T-helper 1 cell treated with Interleukin-12 subunit alpha and Interleukin-12 subunit beta and Interleukin-4 antibody, amounts not matched to agents 30 μg/mL and 1 μg/mL, for 36 hours (primary cell): ENCODE measurements at regions not wholly inside any gene's neighbourhood (a gene's known extent, or its start where the extent isn't known, plus 50 kb on each side); places are given as distances from the start of the nearest gene placed in this dataset.
A peak's percentile ranks its signal among the peaks of the same experiment; 100 is the strongest.

Source experiments
- H3K27ac Mint-ChIP-seq: one replicate; pipeline ENCODE4 v1.8.0; 2021; ENCODE audit warnings: mild to moderate bottlenecking, mixed read lengths
- H3K27me3 Mint-ChIP-seq: one replicate; pipeline ENCODE4 v1.8.0; 2021; ENCODE audit warnings: low read depth, mixed read lengths
- H3K36me3 Mint-ChIP-seq: one replicate; pipeline ENCODE4 v1.8.0; 2021; ENCODE audit warnings: low read depth, mixed read lengths
- H3K4me1 Mint-ChIP-seq: one replicate; pipeline ENCODE4 v1.8.0; 2021; ENCODE audit warnings: low read depth, mixed read lengths
- H3K4me3 Mint-ChIP-seq: one replicate; pipeline ENCODE4 v1.8.0; 2021; ENCODE audit warnings: mild to moderate bottlenecking, moderate library complexity, mixed read lengths
- H3K9me3 Mint-ChIP-seq: one replicate; pipeline ENCODE4 v1.8.0; 2021; ENCODE audit warnings: mixed read lengths

- Mint-ChIP-seq H3K27ac (no peak overlapping the region), H3K4me3 (no peak overlapping the region), H3K27me3 (peaks cover 20% of the 10 kb centered on the region), H3K9me3 (no peaks in the 10 kb centered on the region), H3K36me3 (no peaks in the 10 kb centered on the region), H3K4me1 (no peaks in the 10 kb centered on the region)
Observed at GRCh38 chr16:86363057-86363490, 147.3 kb upstream of the FOXF1 start.

GRCh38 chr16:86363836-86364618 is 146.3 kb upstream of the FOXF1 start:
- Mint-ChIP-seq H3K4me1 (no peaks in the 10 kb centered on the region), H3K9me3 (no peaks in the 10 kb centered on the region), H3K36me3 (no peaks in the 10 kb centered on the region), H3K27me3 (peaks cover 20% of the 10 kb centered on the region), H3K27ac (peak overlapping the region; percentile 45), H3K4me3 (no peak overlapping the region)

- Mint-ChIP-seq H3K36me3 (no peaks in the 10 kb centered on the region), H3K27ac (no peak overlapping the region), H3K27me3 (peaks cover 20% of the 10 kb centered on the region), H3K4me3 (no peak overlapping the region), H3K9me3 (no peaks in the 10 kb centered on the region), H3K4me1 (no peaks in the 10 kb centered on the region)
Observed at GRCh38 chr16:86364653-86365380, 145.5 kb upstream of the FOXF1 start.

GRCh38 chr16:86365513-86366273 is 144.6 kb upstream of the FOXF1 start:
- H3K27me3 Mint-ChIP-seq: peaks cover 20% of the 10 kb centered on the region
- H3K4me3 Mint-ChIP-seq: no peak overlapping the region
- no peaks in the 10 kb centered on the region for H3K9me3 Mint-ChIP-seq
- H3K4me1 Mint-ChIP-seq: no peaks in the 10 kb centered on the region
- no peak overlapping the region for H3K27ac Mint-ChIP-seq
- H3K36me3 Mint-ChIP-seq: no peaks in the 10 kb centered on the region

- Mint-ChIP-seq H3K27ac (no peak overlapping the region), H3K4me3 (no peak overlapping the region), H3K4me1 (no peaks in the 10 kb centered on the region), H3K9me3 (no peaks in the 10 kb centered on the region), H3K36me3 (no peaks in the 10 kb centered on the region), H3K27me3 (peaks cover 15% of the 10 kb centered on the region)
Observed at GRCh38 chr16:86366481-86366880, 143.8 kb upstream of the FOXF1 start.

GRCh38 chr16:86367291-86368072 is 142.8 kb upstream of the FOXF1 start:
- no peak overlapping the region for H3K4me3 Mint-ChIP-seq
- no peak overlapping the region for H3K27ac Mint-ChIP-seq
- no peaks in the 10 kb centered on the region for H3K9me3 Mint-ChIP-seq
- H3K36me3 Mint-ChIP-seq: no peaks in the 10 kb centered on the region
- H3K4me1 Mint-ChIP-seq: no peaks in the 10 kb centered on the region
- H3K27me3 Mint-ChIP-seq: peaks cover 10% of the 10 kb centered on the region

- Mint-ChIP-seq H3K27ac (no peak overlapping the region), H3K4me3 (no peak overlapping the region), H3K4me1 (no peaks in the 10 kb centered on the region), H3K9me3 (no peaks in the 10 kb centered on the region), H3K27me3 (peaks cover 8% of the 10 kb centered on the region), H3K36me3 (no peaks in the 10 kb centered on the region)
Observed at GRCh38 chr16:86368261-86368660, 142.1 kb upstream of the FOXF1 start.

GRCh38 chr16:86370062-86370461 is 140.3 kb upstream of the FOXF1 start:
- H3K27me3 Mint-ChIP-seq: peaks cover 4% of the 10 kb centered on the region
- no peaks in the 10 kb centered on the region for H3K4me1 Mint-ChIP-seq

GRCh38 chr16:86371083-86371803 is 139.1 kb upstream of the FOXF1 start:
- Mint-ChIP-seq H3K27ac (no peak overlapping the region), H3K9me3 (peaks cover 4% of the 10 kb centered on the region), H3K4me3 (no peak overlapping the region), H3K27me3 (peaks cover under 1% of the 10 kb centered on the region), H3K36me3 (no peaks in the 10 kb centered on the region), H3K4me1 (no peaks in the 10 kb centered on the region)

More at GRCh38 chr16:86370062-86370461, 140.3 kb upstream of the FOXF1 start:
- Mint-ChIP-seq H3K27ac (no peak overlapping the region), H3K9me3 (peaks cover 4% of the 10 kb centered on the region), H3K4me3 (no peak overlapping the region), H3K36me3 (no peaks in the 10 kb centered on the region)

GRCh38 chr16:86372193-86372592 is 138.1 kb upstream of the FOXF1 start:
- Mint-ChIP-seq H3K36me3 (no peaks in the 10 kb centered on the region), H3K27me3 (no peaks in the 10 kb centered on the region), H3K9me3 (peaks cover 4% of the 10 kb centered on the region), H3K4me1 (no peaks in the 10 kb centered on the region), H3K27ac (no peak overlapping the region), H3K4me3 (no peak overlapping the region)

- no peaks in the 10 kb centered on the region for H3K27me3 Mint-ChIP-seq
- no peak overlapping the region for H3K4me3 Mint-ChIP-seq
- no peak overlapping the region for H3K27ac Mint-ChIP-seq
- H3K36me3 Mint-ChIP-seq: no peaks in the 10 kb centered on the region
- peaks cover 4% of the 10 kb centered on the region for H3K9me3 Mint-ChIP-seq
- no peaks in the 10 kb centered on the region for H3K4me1 Mint-ChIP-seq
Observed at GRCh38 chr16:86373276-86373901, 136.9 kb upstream of the FOXF1 start.

GRCh38 chr16:86374603-86375130 is 135.7 kb upstream of the FOXF1 start:
- Mint-ChIP-seq H3K4me1 (no peaks in the 10 kb centered on the region), H3K27me3 (no peaks in the 10 kb centered on the region), H3K9me3 (peaks cover 4% of the 10 kb centered on the region), H3K27ac (no peak overlapping the region), H3K4me3 (no peak overlapping the region), H3K36me3 (no peaks in the 10 kb centered on the region)

GRCh38 chr16:86375364-86375763 is 135.0 kb upstream of the FOXF1 start:
- H3K36me3 Mint-ChIP-seq: no peaks in the 10 kb centered on the region
- no peak overlapping the region for H3K4me3 Mint-ChIP-seq
- H3K9me3 Mint-ChIP-seq: peaks cover 4% of the 10 kb centered on the region
- H3K4me1 Mint-ChIP-seq: no peaks in the 10 kb centered on the region
- no peak overlapping the region for H3K27ac Mint-ChIP-seq
- H3K27me3 Mint-ChIP-seq: no peaks in the 10 kb centered on the region
